ENCODE measurements at regions not wholly inside any gene's neighbourhood (a gene's known extent, or its start where the extent isn't known, plus 50 kb on each side); places are given as distances from the start of the nearest gene placed in this dataset.

DNA sequence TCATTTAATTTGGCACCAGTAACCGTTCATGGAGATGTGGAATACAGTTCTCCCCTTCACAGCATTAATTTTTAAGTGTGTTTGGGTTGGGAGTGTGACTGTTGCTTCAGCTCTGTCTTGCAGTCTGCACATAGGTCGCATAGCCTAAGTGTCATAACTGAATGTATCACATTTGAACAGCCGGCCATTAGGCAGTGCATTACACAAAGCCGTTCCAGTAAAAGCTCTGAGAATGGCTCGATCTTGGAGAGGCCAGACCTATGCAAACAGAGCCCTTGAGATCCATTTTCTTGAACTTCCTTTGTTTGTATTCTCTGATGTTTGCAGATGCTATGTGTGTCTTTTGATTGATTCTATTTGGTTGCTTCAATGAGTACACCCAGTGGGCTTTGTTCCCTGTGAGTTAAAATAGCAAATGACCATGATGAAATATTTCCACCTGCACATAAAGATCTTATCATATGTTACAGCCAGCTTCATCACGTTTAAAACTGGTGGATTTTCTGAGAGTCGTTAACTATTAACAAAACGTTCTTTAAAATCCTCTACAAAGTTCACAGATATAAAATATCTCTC lies 1104.9 kb upstream of the SLC10A2 start:
- TF ChIP-seq POLR2A (IDR thresholded peaks at IDR 0.05) (no peak), CTCF (IDR thresholded peaks at IDR 0.05) (no peak)
